ENCODE measurements at regions not wholly inside any gene's neighbourhood (a gene's known extent, or its start where the extent isn't known, plus 50 kb on each side); places are given as distances from the start of the nearest gene placed in this dataset.

DNA sequence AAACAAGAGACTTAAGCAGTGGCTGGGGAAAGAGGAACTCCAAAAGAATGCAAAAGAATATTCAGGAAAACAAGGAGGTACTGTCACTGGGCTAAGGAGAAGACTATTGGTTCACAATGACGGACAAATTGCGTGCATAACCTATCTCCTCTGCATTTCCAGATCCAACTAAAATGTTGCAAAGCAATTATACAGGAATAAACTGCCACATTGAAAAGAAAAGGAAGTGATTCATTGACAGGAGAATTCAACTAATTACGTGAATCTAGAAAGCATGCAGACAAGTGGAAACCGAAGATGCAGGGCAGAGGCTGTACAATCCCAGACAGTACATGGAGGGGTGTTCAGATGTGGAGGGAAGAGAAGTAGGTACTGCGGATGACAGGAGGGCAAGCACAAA, 152.8 kb upstream of the RIPOR2 start:
- Mint-ChIP-seq H3K36me3 (no peaks in the 10 kb centered on the region), H3K27me3 (peaks cover 10% of the 10 kb centered on the region), H3K4me3 (no peak overlapping the region), H3K27ac (no peak overlapping the region), H3K9me3 (no peaks in the 10 kb centered on the region), H3K4me1 (ENCODE audit: unreplicated experiment) (no peaks in the 10 kb centered on the region)
- TF ChIP-seq CTCF (conservative IDR thresholded peaks at IDR 0.05): no peak
- no peak for DNase-seq (ENCODE audit: extremely low spot score, unreplicated experiment)

- no peaks in the 10 kb centered on the region for H3K9me3 Mint-ChIP-seq
Measured at GRCh38 chr6:25089442-25089841, 153.7 kb upstream of the RIPOR2 start.

GRCh38 chr6:25094726-25095125, 159.0 kb upstream of the RIPOR2 start:
- Mint-ChIP-seq H3K4me3 (no peak overlapping the region), H3K4me1 (ENCODE audit: unreplicated experiment) (no peaks in the 10 kb centered on the region), H3K27ac (no peak overlapping the region), H3K9me3 (no peaks in the 10 kb centered on the region), H3K36me3 (no peaks in the 10 kb centered on the region), H3K27me3 (peaks cover 20% of the 10 kb centered on the region)
- no peak for TF ChIP-seq CTCF (conservative IDR thresholded peaks at IDR 0.05)
- no peak for DNase-seq (ENCODE audit: extremely low spot score, unreplicated experiment)

More at GRCh38 chr6:25089442-25089841, 153.7 kb upstream of the RIPOR2 start:
- Mint-ChIP-seq H3K27me3 (peaks cover 12% of the 10 kb centered on the region), H3K27ac (no peak overlapping the region), H3K36me3 (no peaks in the 10 kb centered on the region), H3K4me1 (ENCODE audit: unreplicated experiment) (no peaks in the 10 kb centered on the region), H3K4me3 (no peak overlapping the region)
- no peak for TF ChIP-seq CTCF (conservative IDR thresholded peaks at IDR 0.05)
- DNase-seq (ENCODE audit: extremely low spot score, unreplicated experiment): no peak

GRCh38 chr6:25100288-25100687, 164.5 kb upstream of the RIPOR2 start:
- Mint-ChIP-seq H3K27me3 (peaks cover 9% of the 10 kb centered on the region), H3K36me3 (no peaks in the 10 kb centered on the region), H3K4me1 (ENCODE audit: unreplicated experiment) (no peaks in the 10 kb centered on the region), H3K4me3 (no peak overlapping the region), H3K9me3 (no peaks in the 10 kb centered on the region), H3K27ac (no peak overlapping the region)
- no peak for DNase-seq (ENCODE audit: extremely low spot score, unreplicated experiment)
- TF ChIP-seq CTCF (conservative IDR thresholded peaks at IDR 0.05): no peak

- no peaks in the 10 kb centered on the region for H3K4me1 Mint-ChIP-seq (ENCODE audit: unreplicated experiment)
- peaks cover 5% of the 10 kb centered on the region for H3K27me3 Mint-ChIP-seq
- no peak for TF ChIP-seq CTCF (conservative IDR thresholded peaks at IDR 0.05)
- no peaks in the 10 kb centered on the region for H3K9me3 Mint-ChIP-seq
- H3K4me3 Mint-ChIP-seq: no peak overlapping the region
- no peak overlapping the region for H3K27ac Mint-ChIP-seq
- H3K36me3 Mint-ChIP-seq: no peaks in the 10 kb centered on the region
- DNase-seq (ENCODE audit: extremely low spot score, unreplicated experiment): no peak
Measured at GRCh38 chr6:25103603-25104002, 167.8 kb upstream of the RIPOR2 start.
